DND-41 (cell line): ENCODE measurements at regions not wholly inside any gene's neighbourhood (a gene's known extent, or its start where the extent isn't known, plus 50 kb on each side); places are given as distances from the start of the nearest gene placed in this dataset.
"Not testable (repeated sequence)": the region's sequence is repeated elsewhere in the genome, so short reads cannot be mapped to it uniquely, and the experiment has no call there.

Source experiments
- ATAC-seq: fragments of 200-7000 bp; cut with Tn5 transposase; 3 replicates; pipeline ENCODE4 v1.9.1; 2021; ENCODE audit warnings: low read depth; ENCODE audit not compliant: insufficient read depth
- DNase-seq: peaks from one replicate; pipeline ENCODE4 v3.0.0-alpha.2; 2020
- H2AFZ ChIP-seq: 2 replicates; pipeline ENCODE4 v1.6.0; 2012; ENCODE audit warnings: low read depth, low read length
- H3K27ac ChIP-seq: 2 replicates; pipeline ENCODE4 v1.5.1; 2012; ENCODE audit warnings: low read length, inconsistent platforms
- H3K27me3 ChIP-seq: fragments of 200-600 bp; sonication (generic); 2 replicates; pipeline ENCODE4 v1.6.0; 2012; ENCODE audit warnings: low read length, mild to moderate bottlenecking, inconsistent platforms; ENCODE audit not compliant: insufficient read depth, poor library complexity
- H3K36me3 ChIP-seq: 2 replicates; pipeline ENCODE4 v1.5.1; 2012; ENCODE audit warnings: low read length, inconsistent platforms; ENCODE audit not compliant: insufficient read depth
- H3K4me1 ChIP-seq: 2 replicates; pipeline ENCODE4 v1.5.1; 2012; ENCODE audit warnings: mild to moderate bottlenecking, low read length; ENCODE audit not compliant: insufficient read depth
- H3K4me2 ChIP-seq: 2 replicates; pipeline ENCODE4 v1.6.0; 2012; ENCODE audit warnings: mild to moderate bottlenecking, moderate library complexity, low read length, inconsistent platforms; ENCODE audit not compliant: insufficient read depth
- H3K4me3 ChIP-seq, 2 experiments: fragments of 200-600 bp in 1 of 2; shearing (Covaris generic) in 1 of 2; 2 replicates each; pipeline ENCODE4 v1.5.1; 2012 to 2016; ENCODE audit warnings: inconsistent platforms in 2 of 2, low read length in 2 of 2, mild to moderate bottlenecking in 2 of 2, low read depth in 1 of 2, moderate library complexity in 1 of 2
- H3K79me2 ChIP-seq: 2 replicates; pipeline ENCODE4 v1.6.0; 2012; ENCODE audit warnings: low read length, inconsistent platforms; ENCODE audit not compliant: insufficient read depth
- H3K9ac ChIP-seq: 2 replicates; pipeline ENCODE4 v1.6.0; 2012; ENCODE audit warnings: low read depth, mild to moderate bottlenecking, inconsistent platforms, low read length, moderate library complexity
- H3K9me3 ChIP-seq: 2 replicates; pipeline ENCODE4 v1.5.1; 2012; ENCODE audit warnings: low read length, moderate library complexity, mild to moderate bottlenecking, inconsistent platforms; ENCODE audit not compliant: insufficient read depth, severe bottlenecking
- H4K20me1 ChIP-seq: 2 replicates; pipeline ENCODE4 v1.6.0; 2012; ENCODE audit warnings: low read length; ENCODE audit not compliant: insufficient read depth
- EZH2 ChIP-seq: IDR thresholded peaks from 3 replicates; pipeline ENCODE4 v1.6.1; 2012; ENCODE audit warnings: borderline replicate concordance, low read depth, mild to moderate bottlenecking, moderate library complexity, low read length, inconsistent platforms; ENCODE audit not compliant: severe bottlenecking
- TF ChIP-seq, protein P1 (sequence below): IDR thresholded peaks from 2 replicates; pipeline ENCODE4 v1.5.1; 2012; ENCODE audit warnings: borderline replicate concordance, low read length, moderate library complexity, mild to moderate bottlenecking; ENCODE audit not compliant: poor library complexity, severe bottlenecking; ENCODE audit errors: extremely low read depth

DNA sequence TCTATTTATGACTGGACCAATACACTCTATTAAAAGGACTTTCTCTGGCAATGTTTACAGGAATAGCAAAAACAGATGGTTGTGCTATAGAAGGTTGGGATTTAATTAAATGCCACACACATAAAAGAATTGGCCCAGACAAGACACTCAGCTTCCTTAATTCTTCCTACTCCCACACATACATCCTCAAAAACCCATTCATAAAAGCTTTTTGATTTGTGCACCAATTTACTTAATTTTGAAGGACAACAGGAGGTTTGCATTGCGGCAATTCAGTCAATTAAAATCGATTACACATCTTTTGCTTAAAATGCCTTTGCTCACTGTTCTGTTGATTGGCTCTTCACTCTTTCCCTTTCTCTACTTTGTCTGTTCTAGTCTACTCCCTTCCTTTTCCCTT is 317.1 kb downstream of the CBLL2 start:
- ATAC-seq (no peak), DNase-seq (no peak)
- Histone ChIP-seq H3K27ac (no peak overlapping the region), H4K20me1 (no peaks in the 10 kb centered on the region), H2AFZ (no peak overlapping the region), H3K79me2 (no peaks in the 10 kb centered on the region), H3K9ac (no peak overlapping the region), H3K4me1 (no peaks in the 10 kb centered on the region), H3K4me2 (no peak overlapping the region), H3K36me3 (no peaks in the 10 kb centered on the region), H3K4me3 (no peak overlapping the region), H3K9me3 (no peaks in the 10 kb centered on the region), H3K27me3 (no peaks in the 10 kb centered on the region)
- TF ChIP-seq, protein P1, sequence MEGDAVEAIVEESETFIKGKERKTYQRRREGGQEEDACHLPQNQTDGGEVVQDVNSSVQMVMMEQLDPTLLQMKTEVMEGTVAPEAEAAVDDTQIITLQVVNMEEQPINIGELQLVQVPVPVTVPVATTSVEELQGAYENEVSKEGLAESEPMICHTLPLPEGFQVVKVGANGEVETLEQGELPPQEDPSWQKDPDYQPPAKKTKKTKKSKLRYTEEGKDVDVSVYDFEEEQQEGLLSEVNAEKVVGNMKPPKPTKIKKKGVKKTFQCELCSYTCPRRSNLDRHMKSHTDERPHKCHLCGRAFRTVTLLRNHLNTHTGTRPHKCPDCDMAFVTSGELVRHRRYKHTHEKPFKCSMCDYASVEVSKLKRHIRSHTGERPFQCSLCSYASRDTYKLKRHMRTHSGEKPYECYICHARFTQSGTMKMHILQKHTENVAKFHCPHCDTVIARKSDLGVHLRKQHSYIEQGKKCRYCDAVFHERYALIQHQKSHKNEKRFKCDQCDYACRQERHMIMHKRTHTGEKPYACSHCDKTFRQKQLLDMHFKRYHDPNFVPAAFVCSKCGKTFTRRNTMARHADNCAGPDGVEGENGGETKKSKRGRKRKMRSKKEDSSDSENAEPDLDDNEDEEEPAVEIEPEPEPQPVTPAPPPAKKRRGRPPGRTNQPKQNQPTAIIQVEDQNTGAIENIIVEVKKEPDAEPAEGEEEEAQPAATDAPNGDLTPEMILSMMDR: no peak
- no peak for TF ChIP-seq EZH2

DNA sequence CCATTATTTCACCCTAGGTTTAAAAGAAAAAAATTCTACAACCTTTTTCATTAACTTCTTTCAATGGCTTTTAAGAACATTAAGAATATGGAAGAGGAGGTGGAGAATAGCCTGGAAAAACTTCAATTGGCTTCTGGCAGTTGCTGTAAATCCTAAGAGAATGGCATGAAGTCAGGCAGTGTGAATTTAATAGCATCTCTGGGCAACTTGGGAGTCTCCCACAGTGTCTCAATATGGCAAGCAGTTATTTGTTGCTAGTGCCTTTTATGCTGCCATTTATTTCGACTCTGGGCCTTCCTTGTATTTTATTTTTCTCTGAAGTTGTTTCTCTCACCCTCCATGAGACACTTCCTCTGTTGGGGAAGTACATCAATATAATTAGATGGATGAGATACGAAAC is 322.1 kb downstream of the CBLL2 start:
- ATAC-seq (no peak), DNase-seq (no peak)
- H3K79me2 ChIP-seq: no peaks in the 10 kb centered on the region
- H3K9ac ChIP-seq: no peak overlapping the region
- no peaks in the 10 kb centered on the region for H3K36me3 ChIP-seq
- no peaks in the 10 kb centered on the region for H3K9me3 ChIP-seq
- no peaks in the 10 kb centered on the region for H3K4me1 ChIP-seq
- no peak overlapping the region for H2AFZ ChIP-seq
- no peak overlapping the region for H3K4me2 ChIP-seq
- H3K4me3 ChIP-seq: no peak overlapping the region
- no peaks in the 10 kb centered on the region for H4K20me1 ChIP-seq
- no peak overlapping the region for H3K27ac ChIP-seq
- TF ChIP-seq EZH2: no peak
- TF ChIP-seq, protein P1: no peak
- no peaks in the 10 kb centered on the region for H3K27me3 ChIP-seq

DNA sequence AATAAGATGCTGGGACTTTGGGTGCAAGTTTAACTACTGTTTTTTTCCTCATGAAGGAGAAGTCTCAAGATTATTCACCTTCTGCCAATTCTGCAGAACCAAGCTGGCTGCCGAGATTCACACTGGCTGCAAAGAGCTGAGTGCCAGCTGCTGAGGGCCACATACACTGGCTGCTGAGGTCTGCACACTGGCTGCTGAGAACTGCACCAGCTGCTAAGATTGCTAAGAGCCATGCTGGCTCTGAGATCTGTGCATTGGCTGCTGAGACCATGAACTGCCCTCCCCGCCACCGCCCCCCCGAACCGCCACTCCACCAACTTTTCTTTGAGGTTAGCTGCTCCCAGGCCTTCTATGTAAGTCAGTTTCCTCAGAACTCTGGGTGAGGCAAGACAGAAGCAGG is 330.3 kb downstream of the CBLL2 start:
- H2AFZ ChIP-seq: no peak overlapping the region
- H3K4me2 ChIP-seq: no peak overlapping the region
- ATAC-seq (no peak), DNase-seq (no peak)
- no peaks in the 10 kb centered on the region for H3K79me2 ChIP-seq
- H3K4me1 ChIP-seq: no peaks in the 10 kb centered on the region
- no peak overlapping the region for H3K27ac ChIP-seq
- no peaks in the 10 kb centered on the region for H3K36me3 ChIP-seq
- H3K4me3 ChIP-seq: no peak overlapping the region
- TF ChIP-seq, protein P1: no peak
- TF ChIP-seq EZH2: no peak
- H3K27me3 ChIP-seq: no peaks in the 10 kb centered on the region
- H4K20me1 ChIP-seq: no peaks in the 10 kb centered on the region
- H3K9me3 ChIP-seq: no peaks in the 10 kb centered on the region
- no peak overlapping the region for H3K9ac ChIP-seq

DNA sequence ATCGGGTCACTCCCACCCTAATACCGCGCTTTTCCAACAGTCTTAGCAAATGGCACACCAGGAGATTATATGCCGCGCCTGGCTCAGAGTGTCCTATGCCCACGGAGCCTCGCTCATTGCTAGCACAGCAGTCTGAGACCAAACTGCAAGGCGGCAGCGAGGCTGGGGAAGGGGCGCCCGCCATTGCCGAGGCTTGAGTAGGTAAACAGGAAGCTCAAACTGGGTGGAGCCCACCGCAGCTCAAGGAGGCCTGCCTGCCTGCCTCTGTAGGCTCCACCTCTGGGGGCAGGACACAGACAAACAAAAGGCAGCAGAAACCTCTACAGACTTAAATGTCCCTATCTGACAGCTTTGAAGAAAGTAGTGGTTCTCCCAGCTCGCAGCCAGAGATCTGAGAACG is 336.7 kb downstream of the CBLL2 start:
- not testable (repeated sequence) for H3K4me2 ChIP-seq, ATAC-seq, H4K20me1 ChIP-seq, H3K27ac ChIP-seq, H3K27me3 ChIP-seq, H3K36me3 ChIP-seq, H3K9ac ChIP-seq, H3K4me1 ChIP-seq, H3K4me3 ChIP-seq, H2AFZ ChIP-seq, H3K79me2 ChIP-seq, H3K9me3 ChIP-seq, DNase-seq
